COLO829 (cell line): ENCODE measurements at regions not wholly inside any gene's neighbourhood (a gene's known extent, or its start where the extent isn't known, plus 50 kb on each side); places are given as distances from the start of the nearest gene placed in this dataset.
A peak's percentile ranks its signal among the peaks of the same experiment; 100 is the strongest.

Experiments
- DNase-seq: peaks from one replicate; pipeline ENCODE4 v3.0.0; 2012; ENCODE audit warnings: low spot score

GRCh38 chr6:19268117-19268516 is 569.1 kb upstream of the ID4 start:
- no peak for DNase-seq

- no peak for DNase-seq
Measured at GRCh38 chr6:19268718-19269117, 568.5 kb upstream of the ID4 start.

GRCh38 chr6:19269341-19269898 is 567.8 kb upstream of the ID4 start:
- no peak for DNase-seq

- DNase-seq, result no peak
Measured at GRCh38 chr6:19270616-19271015, 566.6 kb upstream of the ID4 start.

GRCh38 chr6:19279273-19279684 is 557.9 kb upstream of the ID4 start:
- DNase-seq, result no peak

GRCh38 chr6:19287928-19288327 is 549.2 kb upstream of the ID4 start:
- no peak for DNase-seq

GRCh38 chr6:19289457-19289856 is 547.7 kb upstream of the ID4 start:
- DNase-seq, result no peak

- no peak for DNase-seq
Measured at GRCh38 chr6:19297880-19298279, 539.3 kb upstream of the ID4 start.

GRCh38 chr6:19298421-19298820 is 538.7 kb upstream of the ID4 start:
- DNase-seq, result no peak

- DNase-seq, result no peak
Measured at GRCh38 chr6:19299129-19299528, 538.0 kb upstream of the ID4 start.

GRCh38 chr6:19301980-19302379 is 535.2 kb upstream of the ID4 start:
- no peak for DNase-seq

- DNase-seq, result no peak
Measured at GRCh38 chr6:19303383-19303782, 533.8 kb upstream of the ID4 start.

- DNase-seq, result no peak
Measured at GRCh38 chr6:19309661-19310060, 527.5 kb upstream of the ID4 start.

GRCh38 chr6:19311786-19312185 is 525.4 kb upstream of the ID4 start:
- DNase-seq, result no peak

- no peak for DNase-seq
Measured at GRCh38 chr6:19312241-19312978, 524.8 kb upstream of the ID4 start.

GRCh38 chr6:19317431-19317986 is 519.7 kb upstream of the ID4 start:
- no peak for DNase-seq

GRCh38 chr6:19319005-19319404 is 518.2 kb upstream of the ID4 start:
- no peak for DNase-seq

- peak; percentile 35 for DNase-seq
Measured at GRCh38 chr6:19320111-19320581, 517.0 kb upstream of the ID4 start.

- peak; percentile 35 for DNase-seq
Measured at GRCh38 chr6:19322691-19323485, 514.3 kb upstream of the ID4 start.

GRCh38 chr6:19324376-19324775 is 512.8 kb upstream of the ID4 start:
- no peak for DNase-seq

GRCh38 chr6:19325335-19325789 is 511.8 kb upstream of the ID4 start:
- DNase-seq, result no peak

- DNase-seq, result no peak
Measured at GRCh38 chr6:19327241-19327640, 509.9 kb upstream of the ID4 start.

- DNase-seq, result no peak
Measured at GRCh38 chr6:19327661-19328060, 509.5 kb upstream of the ID4 start.
